HFFc6 (cell line): ENCODE measurements at regions not wholly inside any gene's neighbourhood (a gene's known extent, or its start where the extent isn't known, plus 50 kb on each side); places are given as distances from the start of the nearest gene placed in this dataset.
"Not testable (repeated sequence)": the region's sequence is repeated elsewhere in the genome, so short reads cannot be mapped to it uniquely, and the experiment has no call there.

Source experiments
- DNase-seq: peaks from one replicate; pipeline ENCODE4 v3.0.0-alpha.2; 2018
- H3K27ac Mint-ChIP-seq: 2 replicates; pipeline ENCODE4 v1.8.0; 2020; ENCODE audit warnings: mild to moderate bottlenecking, mixed read lengths
- H3K27me3 Mint-ChIP-seq: 2 replicates; pipeline ENCODE4 v1.8.0; 2021; ENCODE audit warnings: mild to moderate bottlenecking, moderate library complexity, mixed read lengths; ENCODE audit not compliant: insufficient read depth
- H3K36me3 Mint-ChIP-seq: 2 replicates; pipeline ENCODE4 v1.8.0; 2021; ENCODE audit warnings: low read depth, mixed read lengths
- H3K4me1 Mint-ChIP-seq: 2 replicates; pipeline ENCODE4 v1.8.0; 2020; ENCODE audit warnings: low read depth, mixed read lengths
- H3K4me3 Mint-ChIP-seq: 2 replicates; pipeline ENCODE4 v1.8.0; 2020; ENCODE audit warnings: mild to moderate bottlenecking, moderate library complexity, mixed read lengths
- H3K9me3 Mint-ChIP-seq: 2 replicates; pipeline ENCODE4 v1.8.0; 2020; ENCODE audit warnings: mild to moderate bottlenecking, mixed read lengths
- TF ChIP-seq, protein P1 (sequence below): fragments of 200-600 bp; sonication (generic); IDR thresholded peaks from 2 replicates; pipeline ENCODE4 v1.5.0; 2021; ENCODE audit warnings: antibody characterized with exemption, mild to moderate bottlenecking

DNA sequence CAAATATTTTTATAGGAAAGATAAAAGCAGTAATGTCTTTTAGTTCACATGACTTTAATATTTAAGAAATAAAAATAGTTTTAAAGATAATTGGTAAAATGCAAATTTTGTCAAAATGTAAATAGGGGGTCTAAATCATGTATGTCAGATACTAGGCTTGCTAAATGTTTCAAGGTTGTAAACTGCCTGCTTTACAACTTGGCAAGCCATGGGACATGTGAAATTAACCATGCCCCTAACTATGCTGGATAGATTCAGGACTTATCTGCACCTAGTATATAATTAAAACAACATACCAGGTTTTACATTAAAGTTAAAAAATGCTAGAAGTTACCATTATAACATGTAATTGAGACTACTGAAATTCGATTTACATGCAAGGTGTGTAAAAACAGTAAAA lies 537.3 kb upstream of the MIS18BP1 start:
- no peaks in the 10 kb centered on the region for H3K27me3 Mint-ChIP-seq
- peaks cover 37% of the 10 kb centered on the region for H3K9me3 Mint-ChIP-seq
- no peak for DNase-seq
- H3K36me3 Mint-ChIP-seq = no peaks in the 10 kb centered on the region
- no peak overlapping the region for H3K27ac Mint-ChIP-seq
- TF ChIP-seq, protein P1, sequence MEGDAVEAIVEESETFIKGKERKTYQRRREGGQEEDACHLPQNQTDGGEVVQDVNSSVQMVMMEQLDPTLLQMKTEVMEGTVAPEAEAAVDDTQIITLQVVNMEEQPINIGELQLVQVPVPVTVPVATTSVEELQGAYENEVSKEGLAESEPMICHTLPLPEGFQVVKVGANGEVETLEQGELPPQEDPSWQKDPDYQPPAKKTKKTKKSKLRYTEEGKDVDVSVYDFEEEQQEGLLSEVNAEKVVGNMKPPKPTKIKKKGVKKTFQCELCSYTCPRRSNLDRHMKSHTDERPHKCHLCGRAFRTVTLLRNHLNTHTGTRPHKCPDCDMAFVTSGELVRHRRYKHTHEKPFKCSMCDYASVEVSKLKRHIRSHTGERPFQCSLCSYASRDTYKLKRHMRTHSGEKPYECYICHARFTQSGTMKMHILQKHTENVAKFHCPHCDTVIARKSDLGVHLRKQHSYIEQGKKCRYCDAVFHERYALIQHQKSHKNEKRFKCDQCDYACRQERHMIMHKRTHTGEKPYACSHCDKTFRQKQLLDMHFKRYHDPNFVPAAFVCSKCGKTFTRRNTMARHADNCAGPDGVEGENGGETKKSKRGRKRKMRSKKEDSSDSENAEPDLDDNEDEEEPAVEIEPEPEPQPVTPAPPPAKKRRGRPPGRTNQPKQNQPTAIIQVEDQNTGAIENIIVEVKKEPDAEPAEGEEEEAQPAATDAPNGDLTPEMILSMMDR = no peak
- H3K4me3 Mint-ChIP-seq = no peak overlapping the region
- H3K4me1 Mint-ChIP-seq = no peaks in the 10 kb centered on the region

DNA sequence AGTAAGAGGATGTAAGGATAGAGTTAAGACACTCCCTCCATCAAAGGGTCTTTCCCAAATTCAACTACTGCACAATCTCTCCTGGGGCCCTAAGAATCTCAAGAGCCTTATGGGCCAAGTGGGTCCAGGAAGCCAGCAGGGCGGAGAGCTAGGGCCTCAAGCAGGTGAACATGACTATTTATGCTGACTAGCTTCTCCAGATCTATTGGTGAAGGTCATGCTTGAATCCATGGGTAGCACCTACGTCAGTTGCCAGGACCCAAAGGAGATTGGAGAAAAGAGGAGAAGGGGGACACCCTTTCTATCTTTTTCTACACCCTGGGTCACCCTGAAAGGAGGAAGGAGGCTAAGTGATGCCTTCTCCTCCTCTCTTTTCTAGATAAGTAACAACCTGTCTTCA lies 534.2 kb upstream of the MIS18BP1 start:
- Mint-ChIP-seq H3K27me3 (no peaks in the 10 kb centered on the region), H3K4me1 (no peaks in the 10 kb centered on the region), H3K36me3 (0 out of 2 replicates have a peak, but pooled peaks cover 13% of the 10 kb centered on the region), H3K27ac (no peak overlapping the region), H3K9me3 (peaks cover 66% of the 10 kb centered on the region), H3K4me3 (no peak overlapping the region)
- TF ChIP-seq, protein P1 = no peak
- no peak for DNase-seq

DNA sequence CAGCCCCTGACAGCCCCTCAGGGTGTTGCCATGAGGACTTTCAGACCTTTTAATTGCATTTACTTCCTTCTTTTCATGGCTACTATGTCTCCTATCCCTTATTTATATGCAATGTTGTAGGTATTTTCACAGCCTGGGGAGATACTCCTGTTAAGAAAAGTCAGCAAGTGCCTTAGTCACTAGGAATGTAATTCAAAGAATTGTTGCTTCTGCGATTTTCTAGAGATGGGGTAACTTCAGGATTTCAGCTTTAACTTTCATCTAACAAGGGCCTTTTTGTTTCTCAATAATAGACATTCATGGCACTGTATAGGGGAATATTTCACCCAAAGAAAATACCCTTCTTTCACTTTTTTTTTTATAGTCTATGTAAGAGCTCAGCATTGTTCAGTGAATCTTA lies 533.3 kb upstream of the MIS18BP1 start:
- TF ChIP-seq, protein P1 = no peak
- Mint-ChIP-seq H3K27ac (no peak overlapping the region), H3K9me3 (peaks cover 72% of the 10 kb centered on the region), H3K4me1 (no peaks in the 10 kb centered on the region), H3K27me3 (no peaks in the 10 kb centered on the region), H3K36me3 (0 out of 2 replicates have a peak, but pooled peaks cover 13% of the 10 kb centered on the region), H3K4me3 (no peak overlapping the region)
- no peak for DNase-seq

DNA sequence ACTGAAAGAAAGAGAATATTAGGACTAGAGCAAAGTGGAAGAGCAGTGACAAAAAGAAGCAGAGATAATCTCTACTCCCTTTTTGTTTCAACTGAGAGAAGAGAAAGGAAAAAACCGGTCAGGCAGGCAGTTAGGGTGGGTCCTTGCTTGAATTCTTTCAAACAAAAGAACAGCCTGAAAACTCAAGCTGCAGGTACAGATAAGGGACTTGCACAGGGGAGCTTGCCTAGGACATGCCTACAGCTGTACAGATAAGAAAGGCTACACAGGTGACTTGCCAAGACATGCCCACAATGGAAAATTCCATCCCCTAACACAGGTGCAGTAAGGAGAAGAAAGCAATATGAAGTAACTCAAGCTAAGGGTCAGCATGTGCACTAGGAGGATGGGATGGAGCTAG lies 532.2 kb upstream of the MIS18BP1 start:
- H3K36me3 Mint-ChIP-seq = 0 out of 2 replicates have a peak, but pooled peaks cover 13% of the 10 kb centered on the region
- H3K27ac Mint-ChIP-seq = no peak overlapping the region
- no peak overlapping the region for H3K4me3 Mint-ChIP-seq
- DNase-seq = no peak
- H3K27me3 Mint-ChIP-seq = no peaks in the 10 kb centered on the region
- no peaks in the 10 kb centered on the region for H3K4me1 Mint-ChIP-seq
- H3K9me3 Mint-ChIP-seq = peaks cover 83% of the 10 kb centered on the region
- TF ChIP-seq, protein P1 = no peak

DNA sequence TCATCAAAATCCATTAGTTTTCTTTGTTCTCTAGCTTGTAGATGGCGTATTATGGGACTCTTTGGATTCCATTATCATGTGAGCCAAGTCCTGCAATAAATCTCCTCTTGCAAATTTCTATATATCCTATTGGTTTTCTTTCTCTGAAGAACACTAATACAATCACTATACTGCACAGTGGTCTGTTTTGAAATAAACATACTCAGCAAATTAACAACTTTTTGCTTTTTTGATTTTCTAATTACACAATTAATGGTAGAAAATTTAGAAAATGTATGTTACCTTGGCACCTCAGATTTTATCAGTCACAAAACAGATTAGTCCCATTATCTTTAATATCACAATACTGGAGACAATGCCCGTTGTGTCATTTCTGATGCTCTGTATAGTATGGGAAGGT lies 513.2 kb upstream of the MIS18BP1 start:
- H3K9me3 Mint-ChIP-seq = peaks cover 10% of the 10 kb centered on the region
- no peaks in the 10 kb centered on the region for H3K36me3 Mint-ChIP-seq
- DNase-seq = no peak
- no peaks in the 10 kb centered on the region for H3K27me3 Mint-ChIP-seq
- H3K4me1 Mint-ChIP-seq = no peaks in the 10 kb centered on the region
- TF ChIP-seq, protein P1 = no peak
- H3K27ac Mint-ChIP-seq = no peak overlapping the region
- no peak overlapping the region for H3K4me3 Mint-ChIP-seq

DNA sequence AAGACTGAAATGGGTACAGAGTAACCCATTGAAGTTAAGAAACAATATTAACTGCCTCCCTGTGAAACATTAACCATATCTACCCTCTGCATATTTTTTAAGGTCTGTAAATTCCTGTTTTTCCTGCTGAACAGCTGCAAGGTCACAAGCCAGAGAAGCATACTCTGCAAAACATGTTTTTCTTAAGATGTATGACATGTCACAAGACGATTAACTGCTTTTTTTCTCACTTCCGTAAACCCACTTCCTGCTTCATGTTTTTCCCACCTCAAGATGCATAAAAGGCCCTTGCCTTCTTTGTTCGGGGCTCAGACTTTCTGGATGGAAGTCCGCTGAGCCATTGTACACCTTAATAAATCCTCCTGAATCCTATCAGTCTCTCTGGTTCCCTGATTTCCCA lies 504.7 kb upstream of the MIS18BP1 start:
- no peak for DNase-seq
- Mint-ChIP-seq H3K36me3 (no peaks in the 10 kb centered on the region), H3K27me3 (no peaks in the 10 kb centered on the region; the same call in 1 of the 2 replicates), H3K4me1 (no peaks in the 10 kb centered on the region), H3K27ac (no peak overlapping the region), H3K9me3 (peaks cover 35% of the 10 kb centered on the region), H3K4me3 (no peak overlapping the region)
- TF ChIP-seq, protein P1 = no peak

DNA sequence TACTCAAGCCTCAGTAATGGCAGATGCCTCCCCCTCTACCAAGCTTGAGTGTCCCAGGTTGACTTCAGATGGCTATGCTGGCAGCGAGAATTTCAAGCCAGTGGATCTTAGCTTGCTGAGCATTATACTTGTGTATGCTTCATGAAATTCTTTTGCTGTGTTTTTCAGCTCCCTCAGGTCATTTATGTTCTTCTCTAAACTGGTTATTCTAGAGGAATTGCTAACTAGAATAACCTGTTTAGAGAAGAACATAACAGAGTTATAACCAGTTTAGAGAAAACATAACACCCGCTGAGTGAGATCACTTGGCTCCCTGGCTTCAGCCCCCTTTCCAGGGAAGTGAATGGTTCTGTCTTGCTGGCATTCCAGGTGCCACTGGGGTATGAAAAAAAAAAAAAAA lies 503.4 kb upstream of the MIS18BP1 start:
- not testable (repeated sequence) for H3K4me3 Mint-ChIP-seq, H3K27ac Mint-ChIP-seq, DNase-seq, H3K27me3 Mint-ChIP-seq, H3K36me3 Mint-ChIP-seq, H3K4me1 Mint-ChIP-seq
- H3K9me3 Mint-ChIP-seq = peaks cover 35% of the 10 kb centered on the region
